ENCODE measurements at regions not wholly inside any gene's neighbourhood (a gene's known extent, or its start where the extent isn't known, plus 50 kb on each side); places are given as distances from the start of the nearest gene placed in this dataset.

- no peak overlapping the region for H3K4me3 ChIP-seq (ENCODE audit: control insufficient read depth in 2 of 3, extremely low read depth in 1 of 3, insufficient read depth in 2 of 3, low read depth in 1 of 3, low read length in 3 of 3)
- dilution Hi-C loops (cut with MboI; ENCODE audit: extremely low pct_ligation_motif_present, low sequenced_read_pairs): no loop called here
- peaks cover 5% of the 10 kb centered on the region for H3K4me1 ChIP-seq (ENCODE audit: control insufficient read depth, extremely low read depth, insufficient read depth, low read length)
- no peaks in the 10 kb centered on the region for H3K9me1 ChIP-seq (ENCODE audit: control insufficient read depth, extremely low read depth, insufficient read depth, low read length)
- H3K27ac ChIP-seq (ENCODE audit: control insufficient read depth, insufficient read depth, low read length): no peak overlapping the region
- H2AFZ ChIP-seq (ENCODE audit: control insufficient read depth, low read length): no peak overlapping the region
- no peaks in the 10 kb centered on the region for H3K36me3 ChIP-seq (ENCODE audit: control insufficient read depth in 2 of 2, extremely low read depth in 1 of 2, insufficient read depth in 2 of 2, low read length in 2 of 2)
- DNase-seq (ENCODE audit: low read depth, low spot score): no peak
- no peak overlapping the region for H3K9ac ChIP-seq (ENCODE audit: control insufficient read depth, extremely low read depth, insufficient read depth, low read length)
- H4K20me1 ChIP-seq (ENCODE audit: control insufficient read depth, extremely low read depth, insufficient read depth, low read length): no peaks in the 10 kb centered on the region
- FAIRE-seq: no peak
- H3K79me2 ChIP-seq (ENCODE audit: control insufficient read depth, insufficient read depth, low read length): no peaks in the 10 kb centered on the region
- no peak for TF ChIP-seq CTCF (optimal IDR thresholded peaks at IDR 0.05 in 1 of 3, IDR thresholded peaks at IDR 0.05 in 1 of 3, conservative IDR thresholded peaks at IDR 0.05 in 1 of 3; ENCODE audit: extremely low read depth in 1 of 3, insufficient read depth in 2 of 3, low read length in 3 of 3)
- no peak for TF ChIP-seq EZH2 (IDR thresholded peaks at IDR 0.05; ENCODE audit: low read length)
- no peaks in the 10 kb centered on the region for H3K27me3 ChIP-seq (ENCODE audit: control insufficient read depth, extremely low read depth, insufficient read depth, low read length)
- no peaks in the 10 kb centered on the region for H3K9me3 ChIP-seq (ENCODE audit: control insufficient read depth, low read depth, low read length)
- no peak overlapping the region for H3K4me2 ChIP-seq (ENCODE audit: control insufficient read depth, extremely low read depth, insufficient read depth, low read depth, low read length)
These were observed 503.4 kb downstream of the NFIB start for GRCh38 chr9:13810510-13810909.

GRCh38 chr9:13809401-13809800 lies 504.5 kb downstream of the NFIB start:
- Histone ChIP-seq H3K9me1 (ENCODE audit: control insufficient read depth, extremely low read depth, insufficient read depth, low read length) (no peaks in the 10 kb centered on the region), H3K4me3 (ENCODE audit: control insufficient read depth in 2 of 3, extremely low read depth in 1 of 3, insufficient read depth in 2 of 3, low read depth in 1 of 3, low read length in 3 of 3) (no peak overlapping the region), H3K79me2 (ENCODE audit: control insufficient read depth, insufficient read depth, low read length) (no peaks in the 10 kb centered on the region), H3K27me3 (ENCODE audit: control insufficient read depth, extremely low read depth, insufficient read depth, low read length) (no peaks in the 10 kb centered on the region), H3K4me2 (ENCODE audit: control insufficient read depth, extremely low read depth, insufficient read depth, low read depth, low read length) (no peak overlapping the region), H3K27ac (ENCODE audit: control insufficient read depth, insufficient read depth, low read length) (no peak overlapping the region), H3K9ac (ENCODE audit: control insufficient read depth, extremely low read depth, insufficient read depth, low read length) (no peak overlapping the region), H2AFZ (ENCODE audit: control insufficient read depth, low read length) (no peak overlapping the region), H3K36me3 (ENCODE audit: control insufficient read depth in 2 of 2, extremely low read depth in 1 of 2, insufficient read depth in 2 of 2, low read length in 2 of 2) (no peaks in the 10 kb centered on the region), H3K9me3 (ENCODE audit: control insufficient read depth, low read depth, low read length) (no peaks in the 10 kb centered on the region), H3K4me1 (ENCODE audit: control insufficient read depth, extremely low read depth, insufficient read depth, low read length) (peaks cover 5% of the 10 kb centered on the region), H4K20me1 (ENCODE audit: control insufficient read depth, extremely low read depth, insufficient read depth, low read length) (no peaks in the 10 kb centered on the region)
- TF ChIP-seq CTCF (optimal IDR thresholded peaks at IDR 0.05 in 1 of 3, IDR thresholded peaks at IDR 0.05 in 1 of 3, conservative IDR thresholded peaks at IDR 0.05 in 1 of 3; ENCODE audit: extremely low read depth in 1 of 3, insufficient read depth in 2 of 3, low read length in 3 of 3) (no peak), EZH2 (IDR thresholded peaks at IDR 0.05; ENCODE audit: low read length) (no peak)
- DNase-seq (ENCODE audit: low read depth, low spot score) (no peak), FAIRE-seq (no peak)
- dilution Hi-C loops (cut with MboI; ENCODE audit: extremely low pct_ligation_motif_present, low sequenced_read_pairs): no loop called here

Data from keratinocyte (primary cell).